ENCODE measurements at regions not wholly inside any gene's neighbourhood (a gene's known extent, or its start where the extent isn't known, plus 50 kb on each side); places are given as distances from the start of the nearest gene placed in this dataset.

GRCh38 chr20:40268321-40269075, 420.5 kb downstream of the MAFB start:
- CTCF ChIA-PET: interaction anchor here (0.5 to 1.2 kb wide), 5 partner anchors 18 to 265 kb away, joined by 3 to 9 read pairs (median 4); no protein-coding TSS in a partner anchor
- no peaks in the 10 kb centered on the region for H3K9me3 ChIP-seq (ENCODE audit: control insufficient read depth, insufficient read depth, low read depth, low read length)
- TF ChIP-seq ZNF169 (tag by site-specific recombination; IDR thresholded peaks at IDR 0.05) (no peak), ZNF521 (tag by site-specific recombination; IDR thresholded peaks at IDR 0.05) (no peak), ZNF792 (tag by site-specific recombination; IDR thresholded peaks at IDR 0.05) (no peak), ZNF645 (tag by site-specific recombination; IDR thresholded peaks at IDR 0.05) (no peak), ZNF785 (tag by site-specific recombination; IDR thresholded peaks at IDR 0.05) (no peak), ZNF549 (tag by site-specific recombination; IDR thresholded peaks at IDR 0.05) (no peak), ZNF433 (tag by site-specific recombination; IDR thresholded peaks at IDR 0.05; ENCODE audit: low read depth) (no peak), ZBTB21 (tag by site-specific recombination; IDR thresholded peaks at IDR 0.05) (no peak), ZBTB49 (tag by site-specific recombination; IDR thresholded peaks at IDR 0.05; ENCODE audit: low read depth) (no peak), AEBP2 (tag by site-specific recombination; IDR thresholded peaks at IDR 0.05; ENCODE audit: borderline replicate concordance) (no peak), WT1 (tag by site-specific recombination; IDR thresholded peaks at IDR 0.05) (no peak), ZNF423 (tag by site-specific recombination; IDR thresholded peaks at IDR 0.05) (no peak), ZNF157 (tag by site-specific recombination; IDR thresholded peaks at IDR 0.05) (no peak)
- POLR2A ChIA-PET: interaction anchor here (1.4 kb wide), 1 partner anchor 420 kb away, joined by 3 read pairs; the partner anchor contains the start of gene MAFB
- H3K4me1 ChIP-seq (ENCODE audit: control insufficient read depth, insufficient read depth, low read length): no peaks in the 10 kb centered on the region
- H3K4me3 ChIP-seq (ENCODE audit: low read depth, low read length): no peak overlapping the region
- H3K36me3 ChIP-seq (ENCODE audit: control insufficient read depth in 2 of 2, insufficient read depth in 1 of 2, low read length in 2 of 2): no peaks in the 10 kb centered on the region
- no peak overlapping the region for H3K27ac ChIP-seq (ENCODE audit: extremely low read depth, low read depth, low read length)

- no peaks in the 10 kb centered on the region for H3K9me3 ChIP-seq (ENCODE audit: control insufficient read depth, insufficient read depth, low read depth, low read length)
- ChIA-PET CTCF (interaction anchor here (0.5 to 2.3 kb wide), 5 partner anchors 15 to 440 kb away, joined by 3 to 11 read pairs (median 3); partner anchors contain the start of gene MAFB), POLR2A (no interaction called here)
- H3K4me3 ChIP-seq (ENCODE audit: low read depth, low read length): no peak overlapping the region
- H3K36me3 ChIP-seq (ENCODE audit: control insufficient read depth in 2 of 2, insufficient read depth in 1 of 2, low read length in 2 of 2): no peaks in the 10 kb centered on the region
- no peaks in the 10 kb centered on the region for H3K4me1 ChIP-seq (ENCODE audit: control insufficient read depth, insufficient read depth, low read length)
- TF ChIP-seq ZNF701 (tag by site-specific recombination; IDR thresholded peaks at IDR 0.05) (no peak), ZNF654 (tag by site-specific recombination; IDR thresholded peaks at IDR 0.05; ENCODE audit: low read depth) (peak; percentile 34)
- no peak overlapping the region for H3K27ac ChIP-seq (ENCODE audit: extremely low read depth, low read depth, low read length)
Measured at GRCh38 chr20:40265825-40266533, 423.1 kb downstream of the MAFB start.

Data from HEK293 (cell line).